SK-N-SH treated with all-trans-retinoic acid at 6 μM for 48 hours (cell line): ENCODE measurements at regions not wholly inside any gene's neighbourhood (a gene's known extent, or its start where the extent isn't known, plus 50 kb on each side); places are given as distances from the start of the nearest gene placed in this dataset.

Experiments
- ARNTL ChIP-seq: fragments of 450-650 bp; formaldehyde crosslinking; IDR thresholded peaks from 2 replicates; pipeline ENCODE4 v1.5.0; 2020; ENCODE audit warnings: low read depth, mild to moderate bottlenecking, moderate library complexity, borderline replicate concordance
- BACH2 ChIP-seq: fragments of 250-450 bp; sonication (Bioruptor Pico); IDR thresholded peaks from 2 replicates; pipeline ENCODE4 v1.9.0; 2021; ENCODE audit warnings: mild to moderate bottlenecking, borderline replicate concordance
- CSRNP3 ChIP-seq: fragments of 250-450 bp; sonication (Bioruptor Pico); IDR thresholded peaks from 2 replicates; pipeline ENCODE4 v1.5.1; 2021; ENCODE audit warnings: mild to moderate bottlenecking, moderate library complexity
- GLIS3 ChIP-seq: fragments of 250-450 bp; sonication (Bioruptor Pico); IDR thresholded peaks from 2 replicates; pipeline ENCODE4 v1.5.0; 2020; ENCODE audit warnings: mild to moderate bottlenecking, moderate library complexity
- OSR1 ChIP-seq: fragments of 250-450 bp; sonication (Bioruptor Pico); IDR thresholded peaks from 2 replicates; pipeline ENCODE4 v1.8.0; 2022; ENCODE audit warnings: moderate library complexity, mild to moderate bottlenecking, inconsistent platforms
- PATZ1 ChIP-seq: fragments of 250-450 bp; sonication (Bioruptor Pico); IDR thresholded peaks from 2 replicates; pipeline ENCODE4 v1.8.0; 2020; ENCODE audit warnings: mild to moderate bottlenecking, moderate library complexity, borderline replicate concordance
- POU6F1 ChIP-seq: fragments of 250-450 bp; sonication (Bioruptor Pico); IDR thresholded peaks from 2 replicates; pipeline ENCODE4 v1.8.0; 2021; ENCODE audit warnings: low read depth, mild to moderate bottlenecking, moderate library complexity, borderline replicate concordance
- RARB ChIP-seq: fragments of 250-450 bp; sonication (Bioruptor Pico); IDR thresholded peaks from 2 replicates; pipeline ENCODE4 v1.8.0; 2021; ENCODE audit warnings: mild to moderate bottlenecking, moderate library complexity
- SNAI2 ChIP-seq: fragments of 250-450 bp; sonication (Bioruptor Pico); IDR thresholded peaks from 2 replicates; pipeline ENCODE4 v1.5.0; 2020; ENCODE audit warnings: mild to moderate bottlenecking, moderate library complexity
- ZFP3 ChIP-seq: fragments of 250-450 bp; sonication (Bioruptor Pico); IDR thresholded peaks from 2 replicates; pipeline ENCODE4 v1.5.0; 2020; ENCODE audit warnings: mild to moderate bottlenecking, moderate library complexity
- ZFP30 ChIP-seq: fragments of 450-650 bp; formaldehyde crosslinking; IDR thresholded peaks from 2 replicates; pipeline ENCODE4 v1.5.0; 2022; ENCODE audit warnings: mild to moderate bottlenecking, moderate library complexity
- ZNF565 ChIP-seq: fragments of 450-650 bp; formaldehyde crosslinking; conservative IDR thresholded peaks from 2 replicates; pipeline ENCODE4 v1.5.0; 2020; ENCODE audit warnings: low read depth, mild to moderate bottlenecking, moderate library complexity
- ZNF70 ChIP-seq: fragments of 450-650 bp; formaldehyde crosslinking; IDR thresholded peaks from 2 replicates; pipeline ENCODE4 v1.5.0; 2020; ENCODE audit warnings: mild to moderate bottlenecking, moderate library complexity
- ZNF8 ChIP-seq: fragments of 450-650 bp; formaldehyde crosslinking; IDR thresholded peaks from 2 replicates; pipeline ENCODE4 v1.5.0; 2020; ENCODE audit warnings: mild to moderate bottlenecking, moderate library complexity

GRCh38 chr6:142011775-142012174, 121.0 kb upstream of the GJE1 start:
- TF ChIP-seq POU6F1 (CRISPR knock-in tag) (no peak), PATZ1 (CRISPR knock-in tag) (no peak), OSR1 (no peak), ZNF70 (CRISPR knock-in tag) (no peak), ZNF565 (no peak), ZFP30 (CRISPR knock-in tag) (no peak), ZFP3 (no peak), GLIS3 (CRISPR knock-in tag) (no peak), BACH2 (CRISPR knock-in tag) (no peak), CSRNP3 (CRISPR knock-in tag) (no peak), SNAI2 (CRISPR knock-in tag) (no peak), ZNF8 (CRISPR knock-in tag) (no peak), RARB (CRISPR knock-in tag) (no peak), ARNTL (CRISPR knock-in tag) (no peak)
